HL-60 (cell line): ENCODE measurements at regions not wholly inside any gene's neighbourhood (a gene's known extent, or its start where the extent isn't known, plus 50 kb on each side); places are given as distances from the start of the nearest gene placed in this dataset.

Source experiments
- DNase-seq, 2 experiments: peaks; one replicate each; pipeline ENCODE4 v3.0.0-alpha.2; 2010 to 2020; ENCODE audit warnings: low read depth in 1 of 2, low spot score in 1 of 2
- H3K27ac ChIP-seq: fragments of 250-450 bp; sonication (Bioruptor Pico); replicated peaks from 2 replicates; pipeline ENCODE4 v1.5.1; 2020; ENCODE audit warnings: mild to moderate bottlenecking, moderate library complexity
- H3K27me3 ChIP-seq: fragments of 250-450 bp; sonication (Bioruptor Pico); 2 replicates; pipeline ENCODE4 v1.5.1; 2021; ENCODE audit warnings: mild to moderate bottlenecking, moderate library complexity; ENCODE audit not compliant: insufficient read depth, poor library complexity, severe bottlenecking
- H3K4me3 ChIP-seq: replicated peaks from 2 replicates; pipeline ENCODE4 v1.5.1; 2011; ENCODE audit warnings: mild to moderate bottlenecking, control low read depth, low read length; ENCODE audit not compliant: insufficient read depth
- CTCF ChIP-seq: IDR thresholded peaks from one replicate; pipeline ENCODE4 v1.5.1; 2011; ENCODE audit warnings: low read length, control low read depth, inconsistent platforms; ENCODE audit not compliant: insufficient read depth
- GABPA ChIP-seq: IDR thresholded peaks from 2 replicates; pipeline ENCODE4 v1.6.1; 2012; ENCODE audit warnings: low read depth
- POLR2AphosphoS5 ChIP-seq: IDR thresholded peaks from 2 replicates; pipeline ENCODE4 v1.6.1; 2012; ENCODE audit warnings: low read depth
- REST ChIP-seq: IDR thresholded peaks from 2 replicates; pipeline ENCODE4 v1.6.1; 2012; ENCODE audit warnings: low read depth; ENCODE audit not compliant: insufficient replicate concordance
- SPI1 ChIP-seq: IDR thresholded peaks from 2 replicates; pipeline ENCODE4 v1.6.1; 2012; ENCODE audit warnings: low read depth, mild to moderate bottlenecking, borderline replicate concordance

- Histone ChIP-seq H3K27me3 (no peaks in the 10 kb centered on the region), H3K27ac (no peak overlapping the region), H3K4me3 (no peak overlapping the region)
- DNase-seq: no peak
- no peak for TF ChIP-seq REST
- TF ChIP-seq POLR2AphosphoS5: no peak
- TF ChIP-seq SPI1: no peak
- no peak for TF ChIP-seq CTCF
These were observed 231.3 kb downstream of the KLF13 start for GRCh38 chr15:31557899-31558298.

DNA sequence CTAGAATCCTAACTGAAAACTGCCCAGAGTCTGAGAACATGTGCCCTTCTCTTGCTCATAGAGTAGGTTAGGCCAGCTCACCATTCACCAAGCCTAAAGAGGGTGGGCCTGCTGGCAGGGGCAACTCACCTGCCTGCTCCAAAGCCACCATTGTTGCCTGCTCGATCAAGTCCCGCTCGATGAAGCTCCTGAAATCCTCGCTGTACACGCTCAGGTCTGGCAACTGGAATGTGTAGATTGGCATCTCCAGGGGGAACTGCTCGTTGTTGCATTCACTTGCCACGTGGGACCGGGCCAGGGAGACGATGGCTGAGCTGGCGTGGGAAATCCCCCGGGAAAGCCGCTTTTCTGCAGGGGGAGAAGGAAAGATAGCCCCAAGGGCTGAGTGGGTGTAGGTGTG is 232.2 kb downstream of the KLF13 start:
- Histone ChIP-seq H3K27ac (no peak overlapping the region), H3K4me3 (no peak overlapping the region), H3K27me3 (no peaks in the 10 kb centered on the region)
- TF ChIP-seq SPI1: no peak
- TF ChIP-seq REST: no peak
- no peak for TF ChIP-seq GABPA
- TF ChIP-seq CTCF: no peak
- no peak for TF ChIP-seq POLR2AphosphoS5
- no peak for DNase-seq

DNA sequence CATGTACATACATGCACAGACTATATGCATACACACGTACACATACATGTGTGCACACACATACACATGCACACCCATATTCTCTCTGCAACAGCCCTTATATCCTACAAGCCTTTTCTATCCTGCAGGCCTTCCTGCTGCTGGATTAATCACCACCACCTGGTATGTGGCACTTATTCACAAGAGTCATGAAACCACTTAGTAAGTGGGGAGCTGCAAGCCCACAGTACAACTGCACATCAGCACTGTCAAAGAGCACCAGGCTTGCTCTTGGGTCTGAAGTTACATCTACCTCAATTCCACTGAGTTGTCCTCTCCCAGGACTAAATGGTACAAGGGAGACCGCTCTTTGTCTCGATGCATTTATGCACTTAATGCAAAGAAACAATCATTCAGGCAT is 233.2 kb downstream of the KLF13 start:
- Histone ChIP-seq H3K4me3 (no peak overlapping the region), H3K27me3 (no peaks in the 10 kb centered on the region), H3K27ac (no peak overlapping the region)
- no peak for TF ChIP-seq REST
- no peak for TF ChIP-seq SPI1
- no peak for TF ChIP-seq POLR2AphosphoS5
- no peak for TF ChIP-seq GABPA
- no peak for TF ChIP-seq CTCF
- no peak for DNase-seq
